GM23248 (cell line): ENCODE measurements at regions not wholly inside any gene's neighbourhood (a gene's known extent, or its start where the extent isn't known, plus 50 kb on each side); places are given as distances from the start of the nearest gene placed in this dataset.

Experiments
- EZH2 ChIP-seq: fragments of 200-600 bp; sonication (generic); IDR thresholded peaks from 2 replicates; pipeline ENCODE4 v1.6.1; 2018; ENCODE audit warnings: antibody characterized with exemption, mild to moderate bottlenecking; ENCODE audit not compliant: insufficient read depth, poor library complexity, severe bottlenecking
- EZH2phosphoT487 ChIP-seq: fragments of 200-600 bp; sonication (generic); IDR thresholded peaks from 2 replicates; pipeline ENCODE4 v1.6.1; 2018; ENCODE audit warnings: antibody characterized with exemption, moderate library complexity, mild to moderate bottlenecking, low read depth; ENCODE audit not compliant: insufficient read depth

GRCh38 chr20:17014217-17014616 lies 212.6 kb upstream of the PCSK2 start:
- TF ChIP-seq EZH2, result no peak
- TF ChIP-seq EZH2phosphoT487, result no peak
